H7 (cell line): ENCODE measurements at regions not wholly inside any gene's neighbourhood (a gene's known extent, or its start where the extent isn't known, plus 50 kb on each side); places are given as distances from the start of the nearest gene placed in this dataset.
A peak's percentile ranks its signal among the peaks of the same experiment; 100 is the strongest.

Experiments
- DNase-seq: peaks from one replicate; pipeline ENCODE4 v3.0.0; 2012
- H3K27me3 ChIP-seq: 2 replicates; pipeline ENCODE4 v1.6.0; 2011; ENCODE audit warnings: mild to moderate bottlenecking, low read length; ENCODE audit not compliant: control insufficient read depth, insufficient read depth
- H3K36me3 ChIP-seq: replicated peaks from 2 replicates; pipeline ENCODE4 v1.5.1; 2011; ENCODE audit warnings: low read length; ENCODE audit not compliant: control insufficient read depth, insufficient read depth
- H3K4me3 ChIP-seq: 2 replicates; pipeline ENCODE4 v1.5.1; 2011; ENCODE audit warnings: low read depth, mild to moderate bottlenecking, control low read depth, low read length, moderate library complexity; ENCODE audit not compliant: insufficient read depth

- no peak for DNase-seq
- H3K27me3 ChIP-seq = no peaks in the 10 kb centered on the region
- no peaks in the 10 kb centered on the region for H3K36me3 ChIP-seq
- H3K4me3 ChIP-seq = no peak overlapping the region
Observed at GRCh38 chr20:24132246-24132645, 143.7 kb upstream of the GGTLC1 start.

DNA sequence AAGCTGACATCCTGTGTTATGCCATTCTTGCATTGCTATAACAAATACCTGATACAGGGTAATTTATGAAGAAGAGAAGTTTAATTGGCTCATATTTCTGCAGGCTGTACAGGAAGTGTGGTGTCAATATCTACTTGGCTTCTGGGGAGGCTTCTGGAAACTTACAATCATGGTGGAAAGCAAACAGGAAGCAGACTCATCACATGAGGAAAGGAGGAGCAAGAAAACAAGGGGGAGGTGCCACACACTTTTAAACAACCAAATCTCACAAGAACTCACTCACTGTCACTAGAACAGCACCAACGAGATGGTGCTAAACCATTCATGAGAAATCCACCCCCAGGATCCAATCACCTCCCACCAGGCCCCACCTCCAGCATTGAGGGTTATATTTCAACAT is 143.1 kb upstream of the GGTLC1 start:
- Histone ChIP-seq H3K27me3 (no peaks in the 10 kb centered on the region), H3K36me3 (no peaks in the 10 kb centered on the region), H3K4me3 (no peak overlapping the region)
- DNase-seq = no peak

DNA sequence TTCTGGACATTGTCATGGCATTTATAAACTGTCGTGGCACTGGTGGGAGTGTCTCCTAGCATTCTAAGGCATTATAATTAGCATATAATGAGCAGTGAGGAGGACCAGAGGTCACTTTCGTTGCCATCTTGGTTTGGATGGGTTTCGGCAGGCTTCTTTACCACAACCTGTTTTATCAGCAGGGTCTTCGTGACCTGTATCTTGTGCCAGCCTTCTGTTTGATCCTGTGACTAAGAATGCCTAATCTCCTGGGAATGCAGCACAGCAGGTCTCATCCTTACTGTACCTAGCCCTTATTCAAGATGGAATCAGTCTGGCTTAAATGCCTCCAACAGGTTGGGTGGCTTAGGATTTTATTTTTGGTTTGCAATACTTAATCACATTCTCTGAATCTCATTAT is 142.7 kb upstream of the GGTLC1 start:
- DNase-seq = no peak
- H3K27me3 ChIP-seq = no peaks in the 10 kb centered on the region
- H3K36me3 ChIP-seq = no peaks in the 10 kb centered on the region
- no peak overlapping the region for H3K4me3 ChIP-seq

GRCh38 chr20:24129641-24130040 is 141.1 kb upstream of the GGTLC1 start:
- Histone ChIP-seq H3K4me3 (no peak overlapping the region), H3K36me3 (no peaks in the 10 kb centered on the region), H3K27me3 (no peaks in the 10 kb centered on the region)
- no peak for DNase-seq

DNA sequence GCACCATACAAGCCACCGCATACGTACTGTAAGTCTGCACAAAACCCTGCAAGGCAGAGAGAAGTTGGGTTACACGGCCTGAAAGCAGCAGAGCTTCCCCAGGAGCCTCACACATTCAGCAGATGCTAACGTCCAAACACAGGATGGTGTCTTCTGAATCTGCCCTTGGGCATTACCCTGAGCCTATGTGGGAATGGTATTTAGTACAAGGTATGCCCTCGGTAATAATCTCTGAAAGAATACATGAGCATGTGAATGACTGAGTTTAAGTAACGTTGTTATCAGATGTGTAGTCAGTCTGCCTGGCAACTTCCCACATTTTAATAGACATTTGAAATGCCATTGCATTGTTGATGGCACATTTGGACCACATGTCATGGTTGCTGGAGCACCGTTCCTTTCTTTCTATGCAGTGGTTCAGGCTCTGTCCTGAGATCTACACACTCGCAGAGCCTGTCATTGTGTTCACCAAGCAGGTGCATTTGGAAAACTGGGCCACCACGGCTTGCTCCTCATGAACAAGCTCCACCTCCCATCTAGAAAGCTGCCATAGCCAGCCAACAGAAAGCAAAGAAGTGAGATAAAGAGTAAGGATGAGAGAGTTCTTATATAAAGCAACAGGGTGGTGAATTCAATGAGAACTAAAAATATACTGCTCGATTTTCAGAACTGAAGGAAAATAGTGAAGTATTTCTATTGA is 136.5 kb upstream of the GGTLC1 start:
- Histone ChIP-seq H3K27me3 (no peaks in the 10 kb centered on the region), H3K36me3 (no peaks in the 10 kb centered on the region), H3K4me3 (no peak overlapping the region)
- DNase-seq = no peak

- Histone ChIP-seq H3K36me3 (no peaks in the 10 kb centered on the region), H3K4me3 (no peak overlapping the region), H3K27me3 (no peaks in the 10 kb centered on the region)
- DNase-seq = no peak
Observed at GRCh38 chr20:24124003-24124402, 135.4 kb upstream of the GGTLC1 start.

GRCh38 chr20:24118441-24119175 is 130.0 kb upstream of the GGTLC1 start:
- no peak overlapping the region for H3K4me3 ChIP-seq
- no peaks in the 10 kb centered on the region for H3K36me3 ChIP-seq
- no peaks in the 10 kb centered on the region for H3K27me3 ChIP-seq
- DNase-seq = no peak

GRCh38 chr20:24118034-24118433 is 129.5 kb upstream of the GGTLC1 start:
- no peaks in the 10 kb centered on the region for H3K36me3 ChIP-seq
- H3K4me3 ChIP-seq = no peak overlapping the region
- DNase-seq = no peak
- H3K27me3 ChIP-seq = no peaks in the 10 kb centered on the region

- H3K4me3 ChIP-seq = no peak overlapping the region
- DNase-seq = no peak
- no peaks in the 10 kb centered on the region for H3K36me3 ChIP-seq
- no peaks in the 10 kb centered on the region for H3K27me3 ChIP-seq
Observed at GRCh38 chr20:24117383-24117782, 128.8 kb upstream of the GGTLC1 start.

GRCh38 chr20:24116611-24117010 is 128.0 kb upstream of the GGTLC1 start:
- Histone ChIP-seq H3K4me3 (no peak overlapping the region), H3K36me3 (no peaks in the 10 kb centered on the region), H3K27me3 (no peaks in the 10 kb centered on the region)
- peak; percentile 31 for DNase-seq

DNA sequence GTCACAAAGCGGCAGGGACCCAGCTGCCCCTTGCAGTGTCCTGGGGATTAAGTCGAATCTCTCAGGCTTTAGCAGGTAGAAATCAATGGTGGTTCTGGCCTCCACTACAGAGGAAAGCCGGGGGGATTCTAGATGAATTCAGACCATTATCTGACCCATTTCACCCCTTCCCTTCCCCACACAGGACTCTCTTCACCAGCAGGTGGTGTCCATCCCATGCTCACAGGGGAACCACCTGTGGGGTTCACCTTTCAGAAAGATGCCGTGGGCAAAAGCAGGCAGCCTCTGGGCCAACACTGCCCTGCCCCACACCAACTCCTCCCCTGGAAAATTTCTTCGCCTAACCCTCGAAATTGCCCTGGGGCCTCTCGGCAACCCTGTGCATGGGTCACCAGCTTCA is 123.8 kb upstream of the GGTLC1 start:
- Histone ChIP-seq H3K4me3 (no peak overlapping the region), H3K36me3 (no peaks in the 10 kb centered on the region), H3K27me3 (no peaks in the 10 kb centered on the region)
- no peak for DNase-seq

DNA sequence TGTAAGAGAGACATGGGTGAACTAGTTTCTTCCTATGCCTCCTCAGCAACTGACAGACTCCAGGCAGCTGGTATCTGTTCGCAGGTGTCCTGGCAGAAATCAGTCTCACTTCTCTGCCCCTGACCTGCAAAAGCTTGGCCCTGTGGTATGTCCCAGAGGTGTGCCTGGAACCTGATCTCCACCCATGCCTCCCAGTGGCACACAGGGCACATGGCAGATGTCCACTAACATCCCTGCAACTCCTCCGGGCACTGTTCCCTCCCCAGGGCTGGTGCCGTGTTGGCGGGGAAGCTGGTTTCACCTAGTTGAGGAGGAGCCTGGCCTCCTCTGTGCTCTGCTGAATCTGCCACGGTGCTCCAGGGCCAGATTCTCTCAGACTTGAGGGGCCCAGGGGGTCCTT is 123.3 kb upstream of the GGTLC1 start:
- Histone ChIP-seq H3K27me3 (no peaks in the 10 kb centered on the region), H3K4me3 (no peak overlapping the region), H3K36me3 (no peaks in the 10 kb centered on the region)
- DNase-seq = no peak

DNA sequence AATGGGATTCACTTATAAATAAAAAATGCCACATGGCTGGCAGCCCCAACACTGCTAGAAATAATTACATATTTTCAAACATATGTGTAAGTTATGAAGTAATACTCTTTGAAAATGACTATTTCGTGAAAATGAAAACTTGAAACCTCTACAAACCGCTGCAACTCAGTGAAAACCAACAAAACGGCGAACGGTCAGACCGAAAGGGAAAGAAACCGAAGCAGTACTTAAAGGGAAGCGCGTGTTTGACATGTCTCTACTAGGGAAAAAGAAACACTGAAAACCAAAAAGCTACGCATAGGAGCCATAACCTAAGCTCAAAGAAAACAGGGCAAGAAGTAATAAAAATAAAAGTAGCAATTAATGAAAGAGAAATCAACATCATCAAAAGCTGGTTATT is 121.0 kb upstream of the GGTLC1 start:
- no peak overlapping the region for H3K4me3 ChIP-seq
- H3K36me3 ChIP-seq = no peaks in the 10 kb centered on the region
- no peak for DNase-seq
- no peaks in the 10 kb centered on the region for H3K27me3 ChIP-seq

DNA sequence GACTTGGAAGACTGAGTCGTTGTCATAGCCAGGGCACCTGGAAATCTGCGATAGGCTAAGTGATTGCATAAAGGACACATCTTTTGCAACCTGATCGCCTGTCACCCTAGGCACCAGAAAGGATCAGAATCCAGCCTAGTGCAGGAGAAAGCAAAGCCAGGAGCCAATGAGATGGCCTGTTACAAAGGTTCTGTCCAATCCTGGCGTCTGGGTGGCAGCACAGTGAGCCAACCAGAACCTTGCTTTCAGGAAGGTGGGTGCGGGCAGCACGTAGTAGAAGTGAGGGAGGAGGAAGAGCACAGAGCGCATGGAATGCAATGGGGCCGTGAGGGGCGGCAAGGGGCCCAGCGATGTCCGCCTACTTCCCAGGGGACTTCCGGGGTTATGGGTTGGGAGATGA is 120.4 kb upstream of the GGTLC1 start:
- Histone ChIP-seq H3K4me3 (no peak overlapping the region), H3K36me3 (no peaks in the 10 kb centered on the region), H3K27me3 (no peaks in the 10 kb centered on the region)
- DNase-seq = no peak

- DNase-seq = no peak
- Histone ChIP-seq H3K4me3 (no peak overlapping the region), H3K27me3 (no peaks in the 10 kb centered on the region), H3K36me3 (no peaks in the 10 kb centered on the region)
Observed at GRCh38 chr20:24108581-24108980, 120.0 kb upstream of the GGTLC1 start.
